ENCODE measurements at regions not wholly inside any gene's neighbourhood (a gene's known extent, or its start where the extent isn't known, plus 50 kb on each side); places are given as distances from the start of the nearest gene placed in this dataset.

DNA sequence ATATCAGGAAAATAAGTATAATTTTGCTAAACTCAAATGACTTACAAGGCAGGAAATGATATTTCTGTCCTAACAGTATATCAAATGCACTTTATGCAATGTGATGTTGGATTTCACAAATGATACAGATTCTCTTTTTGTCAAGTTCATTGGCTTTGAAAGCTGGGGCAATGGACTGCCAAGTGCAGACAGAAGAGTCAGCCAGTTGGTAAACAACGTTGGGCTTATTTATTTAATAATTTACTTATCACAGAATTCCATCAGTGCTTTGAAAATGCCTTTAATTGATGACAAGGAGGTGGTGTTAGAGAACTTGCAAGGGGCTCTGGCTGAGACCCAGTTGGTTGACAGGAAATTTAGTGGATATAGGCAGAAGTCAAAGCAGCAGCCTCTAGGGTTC lies 79.9 kb upstream of the ADGRG2 start:
- ChIA-PET CTCF (no interaction called here), POLR2A (no interaction called here)
- TF ChIP-seq, protein P1, sequence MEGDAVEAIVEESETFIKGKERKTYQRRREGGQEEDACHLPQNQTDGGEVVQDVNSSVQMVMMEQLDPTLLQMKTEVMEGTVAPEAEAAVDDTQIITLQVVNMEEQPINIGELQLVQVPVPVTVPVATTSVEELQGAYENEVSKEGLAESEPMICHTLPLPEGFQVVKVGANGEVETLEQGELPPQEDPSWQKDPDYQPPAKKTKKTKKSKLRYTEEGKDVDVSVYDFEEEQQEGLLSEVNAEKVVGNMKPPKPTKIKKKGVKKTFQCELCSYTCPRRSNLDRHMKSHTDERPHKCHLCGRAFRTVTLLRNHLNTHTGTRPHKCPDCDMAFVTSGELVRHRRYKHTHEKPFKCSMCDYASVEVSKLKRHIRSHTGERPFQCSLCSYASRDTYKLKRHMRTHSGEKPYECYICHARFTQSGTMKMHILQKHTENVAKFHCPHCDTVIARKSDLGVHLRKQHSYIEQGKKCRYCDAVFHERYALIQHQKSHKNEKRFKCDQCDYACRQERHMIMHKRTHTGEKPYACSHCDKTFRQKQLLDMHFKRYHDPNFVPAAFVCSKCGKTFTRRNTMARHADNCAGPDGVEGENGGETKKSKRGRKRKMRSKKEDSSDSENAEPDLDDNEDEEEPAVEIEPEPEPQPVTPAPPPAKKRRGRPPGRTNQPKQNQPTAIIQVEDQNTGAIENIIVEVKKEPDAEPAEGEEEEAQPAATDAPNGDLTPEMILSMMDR (IDR thresholded peaks at IDR 0.05; ENCODE audit: low read depth, low read length), result no peak
- no peak for DNase-seq (ENCODE audit: low read depth, low spot score)
- Histone ChIP-seq H3K9me3 (ENCODE audit: control insufficient read depth, insufficient read depth, low read length) (no peaks in the 10 kb centered on the region), H3K27me3 (ENCODE audit: control insufficient read depth, insufficient read depth, low read length) (no peaks in the 10 kb centered on the region), H3K27ac (ENCODE audit: low read depth, low read length) (no peak overlapping the region), H3K4me3 (ENCODE audit: low read depth, low read length) (no peak overlapping the region)

DNA sequence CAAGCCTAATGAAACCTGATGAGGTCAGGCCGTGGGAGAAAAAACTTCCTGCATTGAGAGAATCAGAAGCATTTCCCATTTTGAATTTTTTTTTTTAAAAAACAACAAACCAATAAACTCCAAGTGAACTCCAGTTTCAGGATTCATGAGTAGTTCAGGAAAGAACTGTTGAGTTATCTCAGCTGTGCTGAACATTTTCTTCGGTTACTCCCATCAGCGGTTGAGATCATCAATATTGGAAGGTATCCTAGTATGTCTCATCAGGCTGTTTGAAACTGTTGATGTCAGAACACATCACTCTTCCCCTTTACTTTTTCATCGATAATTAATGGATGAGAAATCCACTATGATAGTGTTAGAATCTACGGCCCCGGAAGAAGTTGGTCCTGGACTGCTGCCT lies 82.4 kb upstream of the ADGRG2 start:
- Histone ChIP-seq H3K27ac (ENCODE audit: low read depth, low read length) (no peak overlapping the region), H3K9me3 (ENCODE audit: control insufficient read depth, insufficient read depth, low read length) (no peaks in the 10 kb centered on the region), H3K27me3 (ENCODE audit: control insufficient read depth, insufficient read depth, low read length) (no peaks in the 10 kb centered on the region), H3K4me3 (ENCODE audit: low read depth, low read length) (no peak overlapping the region)
- TF ChIP-seq, protein P1 (IDR thresholded peaks at IDR 0.05; ENCODE audit: low read depth, low read length), result no peak
- DNase-seq (ENCODE audit: low read depth, low spot score), result no peak
- ChIA-PET POLR2A (no interaction called here), CTCF (no interaction called here)

DNA sequence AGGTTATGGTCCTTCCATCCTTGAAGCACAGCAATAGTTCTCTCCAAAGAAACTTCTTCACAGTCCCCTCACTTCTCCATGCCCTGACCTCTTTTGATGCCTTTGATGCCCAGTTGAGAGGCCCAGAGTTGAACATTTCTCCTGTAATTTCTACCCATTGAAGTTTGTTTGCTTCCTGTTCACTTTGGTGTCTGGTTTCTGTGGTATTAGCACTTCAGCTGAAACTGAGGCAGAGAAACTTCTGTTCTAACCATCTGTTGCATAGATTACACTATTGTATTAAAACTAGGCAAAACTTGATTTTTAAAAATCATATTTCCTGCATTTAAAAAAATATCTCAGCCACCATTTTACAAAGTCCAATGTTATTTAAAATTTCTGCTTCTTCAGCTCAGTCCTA lies 89.8 kb upstream of the ADGRG2 start:
- DNase-seq (ENCODE audit: low read depth, low spot score), result no peak
- no peaks in the 10 kb centered on the region for H3K27me3 ChIP-seq (ENCODE audit: control insufficient read depth, insufficient read depth, low read length)
- POLR2A ChIA-PET, result no interaction called here
- H3K27ac ChIP-seq (ENCODE audit: low read depth, low read length), result no peak overlapping the region
- H3K4me3 ChIP-seq (ENCODE audit: low read depth, low read length), result no peak overlapping the region
- TF ChIP-seq, protein P1 (IDR thresholded peaks at IDR 0.05; ENCODE audit: low read depth, low read length), result no peak
- CTCF ChIA-PET, result no interaction called here
- H3K9me3 ChIP-seq (ENCODE audit: control insufficient read depth, insufficient read depth, low read length), result no peaks in the 10 kb centered on the region

DNA sequence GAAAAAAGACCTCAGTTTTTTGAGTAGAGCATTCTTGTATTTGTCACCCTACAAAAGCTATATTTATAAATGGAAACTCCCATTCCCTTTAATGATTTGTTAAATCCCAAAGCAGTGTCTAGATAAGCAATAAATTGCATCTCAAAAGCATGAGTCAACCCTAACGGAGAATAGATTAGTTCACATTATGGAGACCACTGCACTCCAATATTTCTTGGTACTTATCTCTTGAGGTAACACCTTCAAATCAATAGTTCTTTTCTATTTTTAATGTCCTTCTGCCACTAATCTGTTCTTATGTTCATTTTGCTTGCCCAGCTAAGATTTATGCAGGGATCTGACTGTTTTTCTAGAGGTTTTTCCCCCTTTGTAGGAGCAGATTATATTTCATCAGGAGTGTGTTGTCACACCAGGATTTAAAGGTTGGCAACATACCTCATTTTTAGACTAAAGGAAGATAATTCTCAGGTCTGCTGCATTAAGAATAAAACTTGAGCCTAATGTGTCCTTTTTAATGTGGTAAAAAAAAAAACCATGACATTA lies 91.4 kb upstream of the ADGRG2 start:
- no peak overlapping the region for H3K4me3 ChIP-seq (ENCODE audit: low read depth, low read length)
- ChIA-PET POLR2A (no interaction called here), CTCF (no interaction called here)
- no peaks in the 10 kb centered on the region for H3K9me3 ChIP-seq (ENCODE audit: control insufficient read depth, insufficient read depth, low read length)
- no peak overlapping the region for H3K27ac ChIP-seq (ENCODE audit: low read depth, low read length)
- no peak for DNase-seq (ENCODE audit: low read depth, low spot score)
- TF ChIP-seq, protein P1 (IDR thresholded peaks at IDR 0.05; ENCODE audit: low read depth, low read length), result no peak
- no peaks in the 10 kb centered on the region for H3K27me3 ChIP-seq (ENCODE audit: control insufficient read depth, insufficient read depth, low read length)

DNA sequence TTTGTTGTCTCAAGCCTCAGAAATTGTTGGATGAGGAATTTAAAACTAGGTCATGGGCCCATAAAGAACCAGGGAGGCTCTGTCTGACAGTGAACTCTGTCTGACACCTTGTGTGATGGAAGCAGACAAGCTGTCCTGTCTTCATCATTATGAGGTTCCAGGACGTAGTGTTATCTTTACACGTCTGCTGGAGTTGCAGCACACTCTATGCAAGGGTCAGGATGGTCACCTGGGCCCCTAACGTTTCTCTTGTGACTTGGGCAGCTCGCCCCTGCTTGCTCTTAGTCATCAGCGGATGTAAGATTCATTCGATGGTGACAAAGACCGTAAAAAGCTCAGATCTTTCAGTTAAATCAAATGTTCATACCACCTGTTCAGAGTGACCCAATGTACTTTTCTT lies 92.0 kb upstream of the ADGRG2 start:
- POLR2A ChIA-PET, result no interaction called here
- H3K9me3 ChIP-seq (ENCODE audit: control insufficient read depth, insufficient read depth, low read length), result no peaks in the 10 kb centered on the region
- DNase-seq (ENCODE audit: low read depth, low spot score), result no peak
- TF ChIP-seq, protein P1 (IDR thresholded peaks at IDR 0.05; ENCODE audit: low read depth, low read length), result no peak
- CTCF ChIA-PET, result no interaction called here
- H3K4me3 ChIP-seq (ENCODE audit: low read depth, low read length), result no peak overlapping the region
- H3K27me3 ChIP-seq (ENCODE audit: control insufficient read depth, insufficient read depth, low read length), result no peaks in the 10 kb centered on the region
- no peak overlapping the region for H3K27ac ChIP-seq (ENCODE audit: low read depth, low read length)
